SJCRH30 (cell line): ENCODE measurements at regions not wholly inside any gene's neighbourhood (a gene's known extent, or its start where the extent isn't known, plus 50 kb on each side); places are given as distances from the start of the nearest gene placed in this dataset.

Experiments
- DNase-seq, 2 experiments: peaks; one replicate each; pipeline ENCODE4 v3.0.0-alpha.2; 2015 to 2020
- H3K27ac ChIP-seq: fragments of 250-450 bp; sonication (Bioruptor Pico); 2 replicates; pipeline ENCODE4 v1.5.1; 2020; ENCODE audit warnings: mild to moderate bottlenecking, moderate library complexity
- H3K27me3 ChIP-seq: fragments of 250-450 bp; sonication (Bioruptor Pico); 2 replicates; pipeline ENCODE4 v1.5.1; 2020; ENCODE audit warnings: mild to moderate bottlenecking, moderate library complexity
- H3K36me3 ChIP-seq: fragments of 250-450 bp; sonication (Bioruptor Pico); 2 replicates; pipeline ENCODE4 v1.5.1; 2020; ENCODE audit warnings: mild to moderate bottlenecking, moderate library complexity
- H3K4me1 ChIP-seq: fragments of 250-450 bp; sonication (Bioruptor Pico); 2 replicates; pipeline ENCODE4 v1.5.1; 2020; ENCODE audit warnings: mild to moderate bottlenecking, moderate library complexity
- H3K4me3 ChIP-seq: fragments of 250-450 bp; sonication (Bioruptor Pico); 2 replicates; pipeline ENCODE4 v1.5.1; 2020; ENCODE audit warnings: mild to moderate bottlenecking, moderate library complexity
- H3K9me3 ChIP-seq: fragments of 250-450 bp; sonication (Bioruptor Pico); replicated peaks from 2 replicates; pipeline ENCODE4 v1.5.1; 2020; ENCODE audit warnings: mild to moderate bottlenecking, moderate library complexity

GRCh38 chr3:193970773-193971206, 165.2 kb upstream of the HES1 start:
- Histone ChIP-seq H3K9me3 (no peaks in the 10 kb centered on the region), H3K36me3 (no peaks in the 10 kb centered on the region), H3K4me1 (peaks cover 25% of the 10 kb centered on the region), H3K4me3 (no peak overlapping the region), H3K27ac (no peak overlapping the region), H3K27me3 (no peaks in the 10 kb centered on the region)
- DNase-seq, result no peak

- DNase-seq, result no peak
- H3K27ac ChIP-seq, result no peak overlapping the region
- H3K4me1 ChIP-seq, result peaks cover 30% of the 10 kb centered on the region
- H3K4me3 ChIP-seq, result no peak overlapping the region
- no peaks in the 10 kb centered on the region for H3K27me3 ChIP-seq
- H3K36me3 ChIP-seq, result no peaks in the 10 kb centered on the region
- no peaks in the 10 kb centered on the region for H3K9me3 ChIP-seq
Measured at GRCh38 chr3:193971261-193971751, 164.6 kb upstream of the HES1 start.

- DNase-seq, result no peak
- no peaks in the 10 kb centered on the region for H3K27me3 ChIP-seq
Measured at GRCh38 chr3:193971966-193972365, 164.0 kb upstream of the HES1 start.

GRCh38 chr3:193972832-193973231, 163.1 kb upstream of the HES1 start:
- Histone ChIP-seq H3K4me1 (peaks cover 31% of the 10 kb centered on the region), H3K27ac (no peak overlapping the region), H3K9me3 (no peaks in the 10 kb centered on the region), H3K27me3 (no peaks in the 10 kb centered on the region), H3K36me3 (no peaks in the 10 kb centered on the region), H3K4me3 (no peak overlapping the region)
- DNase-seq, result no peak

More at GRCh38 chr3:193971966-193972365, 164.0 kb upstream of the HES1 start:
- Histone ChIP-seq H3K4me3 (no peak overlapping the region), H3K36me3 (no peaks in the 10 kb centered on the region), H3K27ac (no peak overlapping the region), H3K4me1 (peaks cover 31% of the 10 kb centered on the region), H3K9me3 (no peaks in the 10 kb centered on the region)

- Histone ChIP-seq H3K9me3 (no peaks in the 10 kb centered on the region), H3K4me1 (peaks cover 31% of the 10 kb centered on the region), H3K4me3 (peak overlapping the region; percentile 30), H3K36me3 (no peaks in the 10 kb centered on the region), H3K27me3 (no peaks in the 10 kb centered on the region), H3K27ac (peak overlapping the region; percentile 41)
- peak; percentile 18 to 32 for DNase-seq
Measured at GRCh38 chr3:193974191-193974652, 161.7 kb upstream of the HES1 start.

- Histone ChIP-seq H3K36me3 (no peaks in the 10 kb centered on the region), H3K4me1 (peaks cover 31% of the 10 kb centered on the region), H3K27me3 (no peaks in the 10 kb centered on the region), H3K27ac (peak overlapping the region; percentile 41), H3K4me3 (peak overlapping the region; percentile 30), H3K9me3 (no peaks in the 10 kb centered on the region)
- DNase-seq, result peak; percentile 46 to 54
Measured at GRCh38 chr3:193974671-193975535, 161.0 kb upstream of the HES1 start.

- H3K36me3 ChIP-seq, result no peaks in the 10 kb centered on the region
- H3K27ac ChIP-seq, result no peak overlapping the region
- H3K4me3 ChIP-seq, result no peak overlapping the region
- no peaks in the 10 kb centered on the region for H3K9me3 ChIP-seq
- H3K4me1 ChIP-seq, result peaks cover 28% of the 10 kb centered on the region
- DNase-seq, result no peak
- no peaks in the 10 kb centered on the region for H3K27me3 ChIP-seq
Measured at GRCh38 chr3:193977622-193978021, 158.3 kb upstream of the HES1 start.

- H3K9me3 ChIP-seq, result no peaks in the 10 kb centered on the region
- H3K27me3 ChIP-seq, result no peaks in the 10 kb centered on the region
- DNase-seq, result no peak
- H3K27ac ChIP-seq, result no peak overlapping the region
- peaks cover 28% of the 10 kb centered on the region for H3K4me1 ChIP-seq
- H3K36me3 ChIP-seq, result no peaks in the 10 kb centered on the region
- H3K4me3 ChIP-seq, result no peak overlapping the region
Measured at GRCh38 chr3:193978030-193978429, 157.9 kb upstream of the HES1 start.

- no peak for DNase-seq
- Histone ChIP-seq H3K4me1 (peaks cover 27% of the 10 kb centered on the region), H3K9me3 (no peaks in the 10 kb centered on the region), H3K27ac (no peak overlapping the region), H3K27me3 (no peaks in the 10 kb centered on the region), H3K4me3 (no peak overlapping the region), H3K36me3 (no peaks in the 10 kb centered on the region)
Measured at GRCh38 chr3:193978486-193978885, 157.5 kb upstream of the HES1 start.

- Histone ChIP-seq H3K27ac (no peak overlapping the region), H3K4me1 (peaks cover 11% of the 10 kb centered on the region), H3K27me3 (no peaks in the 10 kb centered on the region), H3K9me3 (no peaks in the 10 kb centered on the region), H3K4me3 (no peak overlapping the region), H3K36me3 (no peaks in the 10 kb centered on the region)
- no peak for DNase-seq
Measured at GRCh38 chr3:193980326-193980725, 155.6 kb upstream of the HES1 start.

GRCh38 chr3:193980905-193981304, 155.0 kb upstream of the HES1 start:
- H3K36me3 ChIP-seq, result no peaks in the 10 kb centered on the region
- peaks cover 5% of the 10 kb centered on the region; the same call in 1 of the 2 replicates for H3K4me1 ChIP-seq
- no peak overlapping the region for H3K4me3 ChIP-seq
- H3K27me3 ChIP-seq, result no peaks in the 10 kb centered on the region
- H3K9me3 ChIP-seq, result no peaks in the 10 kb centered on the region
- no peak for DNase-seq
- no peak overlapping the region for H3K27ac ChIP-seq

- Histone ChIP-seq H3K9me3 (no peaks in the 10 kb centered on the region), H3K36me3 (no peaks in the 10 kb centered on the region), H3K27ac (no peak overlapping the region), H3K27me3 (no peaks in the 10 kb centered on the region), H3K4me1 (no peaks in the 10 kb centered on the region), H3K4me3 (no peak overlapping the region)
- no peak for DNase-seq
Measured at GRCh38 chr3:193981504-193981903, 154.4 kb upstream of the HES1 start.

- no peak overlapping the region for H3K4me3 ChIP-seq
- no peaks in the 10 kb centered on the region for H3K27me3 ChIP-seq
- H3K36me3 ChIP-seq, result no peaks in the 10 kb centered on the region
- H3K9me3 ChIP-seq, result no peaks in the 10 kb centered on the region
- no peak for DNase-seq
- no peak overlapping the region for H3K27ac ChIP-seq
- H3K4me1 ChIP-seq, result no peaks in the 10 kb centered on the region
Measured at GRCh38 chr3:193982258-193982659, 153.7 kb upstream of the HES1 start.

GRCh38 chr3:193983846-193984818, 151.8 kb upstream of the HES1 start:
- Histone ChIP-seq H3K27me3 (no peaks in the 10 kb centered on the region), H3K36me3 (no peaks in the 10 kb centered on the region)

GRCh38 chr3:193984876-193985275, 151.1 kb upstream of the HES1 start:
- H3K27me3 ChIP-seq, result no peaks in the 10 kb centered on the region
- H3K4me3 ChIP-seq, result no peak overlapping the region
- H3K36me3 ChIP-seq, result no peaks in the 10 kb centered on the region
- H3K9me3 ChIP-seq, result no peaks in the 10 kb centered on the region
- H3K4me1 ChIP-seq, result no peaks in the 10 kb centered on the region
- no peak for DNase-seq
- no peak overlapping the region for H3K27ac ChIP-seq

More at GRCh38 chr3:193983846-193984818, 151.8 kb upstream of the HES1 start:
- Histone ChIP-seq H3K27ac (no peak overlapping the region), H3K9me3 (no peaks in the 10 kb centered on the region), H3K4me3 (no peak overlapping the region), H3K4me1 (no peaks in the 10 kb centered on the region)
- DNase-seq, result peak in 1 of 2 experiments; percentile 13
